K562 (cell line): ENCODE measurements at regions not wholly inside any gene's neighbourhood (a gene's known extent, or its start where the extent isn't known, plus 50 kb on each side); places are given as distances from the start of the nearest gene placed in this dataset.

Experiments used
- ASH1L ChIP-seq: fragments of 450-650 bp; IDR thresholded peaks from 2 replicates; pipeline ENCODE4 v1.6.1; 2018; ENCODE audit warnings: borderline replicate concordance, mild to moderate bottlenecking, low read depth; ENCODE audit not compliant: partially characterized antibody
- GATA2 ChIP-seq: sonication (generic); formaldehyde crosslinking; IDR thresholded peaks from 2 replicates; pipeline ENCODE4 v1.4.0; 2020; ENCODE audit warnings: mild to moderate bottlenecking, missing genetic modification reagents
- POLR2AphosphoS2 ChIP-seq: IDR thresholded peaks from 2 replicates; pipeline ENCODE4 v1.6.1; 2012; ENCODE audit warnings: low read length, improper control_type of control experiment

GRCh38 chr2:223416815-223417610 is 185.1 kb downstream of the SCG2 start:
- TF ChIP-seq POLR2AphosphoS2 (no peak), ASH1L (no peak), GATA2 (CRISPR knock-in tag) (no peak)
